ENCODE measurements at regions not wholly inside any gene's neighbourhood (a gene's known extent, or its start where the extent isn't known, plus 50 kb on each side); places are given as distances from the start of the nearest gene placed in this dataset.

DNA sequence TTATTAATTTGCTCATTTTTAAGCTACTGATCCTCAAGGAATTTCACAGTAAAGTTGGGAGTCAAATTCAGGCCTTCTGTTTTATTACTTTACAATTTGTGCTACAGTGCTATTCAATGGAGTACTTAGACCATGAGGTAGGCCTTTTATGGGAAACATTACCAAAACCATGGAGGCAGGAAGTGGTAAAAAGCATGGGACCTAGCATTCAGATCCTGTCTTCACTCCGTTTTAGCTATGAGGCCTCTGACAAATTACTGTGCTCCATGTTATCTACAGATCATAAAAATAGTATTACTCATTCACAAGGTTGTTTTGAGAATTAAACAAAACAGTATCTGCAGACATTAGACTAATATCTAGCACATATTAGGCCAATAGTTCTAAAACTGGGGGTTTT, 140.6 kb upstream of the SLITRK3 start:
- TF ChIP-seq CTCF (conservative IDR thresholded peaks at IDR 0.05; ENCODE audit: low read depth, low read length) (no peak), EZH2 (IDR thresholded peaks at IDR 0.05; ENCODE audit: low read length, unreplicated experiment) (no peak), EZH2phosphoT487 (IDR thresholded peaks at IDR 0.05; ENCODE audit: borderline replicate concordance, low read length) (no peak)

Data from PC-3 (cell line).